Hepatocyte (in vitro differentiated cells): ENCODE measurements at regions not wholly inside any gene's neighbourhood (a gene's known extent, or its start where the extent isn't known, plus 50 kb on each side); places are given as distances from the start of the nearest gene placed in this dataset.

Experiments used
- CTCF ChIP-seq: fragments of 200-600 bp; sonication (generic); IDR thresholded peaks from 2 replicates; pipeline ENCODE4 v1.5.1; 2016; ENCODE audit warnings: antibody characterized with exemption, mild to moderate bottlenecking; ENCODE audit not compliant: poor library complexity
- EZH2 ChIP-seq: fragments of 200-600 bp; sonication (generic); IDR thresholded peaks from 2 replicates; pipeline ENCODE4 v1.6.1; 2016; ENCODE audit warnings: antibody characterized with exemption, mild to moderate bottlenecking, borderline replicate concordance
- EZH2phosphoT487 ChIP-seq: fragments of 200-600 bp; sonication (generic); IDR thresholded peaks from one replicate; pipeline ENCODE4 v1.6.1; 2018; ENCODE audit warnings: antibody characterized with exemption, mild to moderate bottlenecking, low read depth, moderate library complexity; ENCODE audit not compliant: unreplicated experiment, severe bottlenecking

- TF ChIP-seq CTCF, result no peak
- TF ChIP-seq EZH2, result no peak
- TF ChIP-seq EZH2phosphoT487, result no peak
Observed at GRCh38 chr22:48595511-48595905, 1232.2 kb downstream of the BRD1 start.
